Stimulated activated naive CD8-positive, alpha-beta T cell treated with anti-CD3 and anti-CD28 coated beads, Interleukin-15, amount 100 ng/mL, for 72 hours (primary cell): ENCODE measurements at regions not wholly inside any gene's neighbourhood (a gene's known extent, or its start where the extent isn't known, plus 50 kb on each side); places are given as distances from the start of the nearest gene placed in this dataset.
"Not testable (repeated sequence)": the region's sequence is repeated elsewhere in the genome, so short reads cannot be mapped to it uniquely, and the experiment has no call there.

ENCODE experiments used
- ATAC-seq: fragments of 150-1000 bp; cut with Tn5 transposase; 2 replicates; pipeline ENCODE4 v1.10.0; 2021; ENCODE audit warnings: mild to moderate bottlenecking, moderate library complexity
- DNase-seq, 2 donors: peaks; one replicate each; pipeline ENCODE4 v3.0.0; 2021 to 2022
- H3K27ac Mint-ChIP-seq, 2 donors: one replicate each; pipeline ENCODE4 v1.8.0; 2022; ENCODE audit warnings: mild to moderate bottlenecking in 2 of 2, mixed read lengths in 2 of 2, moderate library complexity in 2 of 2
- H3K27me3 Mint-ChIP-seq: one replicate; pipeline ENCODE4 v1.8.0; 2022; ENCODE audit warnings: mixed read lengths
- H3K4me1 Mint-ChIP-seq: one replicate; pipeline ENCODE4 v1.8.0; 2022; ENCODE audit warnings: mild to moderate bottlenecking, mixed read lengths
- H3K4me3 Mint-ChIP-seq, 2 donors: one replicate each; pipeline ENCODE4 v1.8.0; 2022; ENCODE audit warnings: mild to moderate bottlenecking in 2 of 2, mixed read lengths in 2 of 2, moderate library complexity in 1 of 2
- H3K9me3 Mint-ChIP-seq, 2 donors: one replicate each; pipeline ENCODE4 v1.8.0; 2022; ENCODE audit warnings: mixed read lengths in 2 of 2

DNA sequence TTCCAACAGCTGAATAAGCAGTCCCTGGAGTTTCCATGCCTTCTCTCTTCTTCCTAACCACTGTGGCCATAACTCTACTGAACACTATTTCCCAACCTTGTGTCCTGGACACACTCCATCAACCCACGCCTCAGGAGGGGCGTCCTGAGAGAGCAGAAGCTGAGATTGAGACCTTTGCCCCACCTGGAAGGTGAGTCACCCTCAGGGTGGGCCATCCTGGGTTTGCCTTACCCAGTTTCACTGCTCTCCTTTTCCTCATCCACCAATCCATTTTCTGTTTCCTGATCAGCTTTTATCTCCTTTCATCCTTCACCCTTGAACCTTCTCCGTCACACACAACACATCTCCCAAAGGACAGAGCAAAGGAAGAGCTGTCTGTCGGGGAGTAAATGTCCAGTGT is 91.4 kb downstream of the TMEM130 start:
- H3K4me3 Mint-ChIP-seq = no peak overlapping the region
- H3K27me3 Mint-ChIP-seq = no peaks in the 10 kb centered on the region
- no peaks in the 10 kb centered on the region for H3K4me1 Mint-ChIP-seq
- peak overlapping the region in 1 of 2 donors; percentile 81 for H3K27ac Mint-ChIP-seq
- H3K9me3 Mint-ChIP-seq = no peaks in the 10 kb centered on the region
- no peak for ATAC-seq
- no peak for DNase-seq

DNA sequence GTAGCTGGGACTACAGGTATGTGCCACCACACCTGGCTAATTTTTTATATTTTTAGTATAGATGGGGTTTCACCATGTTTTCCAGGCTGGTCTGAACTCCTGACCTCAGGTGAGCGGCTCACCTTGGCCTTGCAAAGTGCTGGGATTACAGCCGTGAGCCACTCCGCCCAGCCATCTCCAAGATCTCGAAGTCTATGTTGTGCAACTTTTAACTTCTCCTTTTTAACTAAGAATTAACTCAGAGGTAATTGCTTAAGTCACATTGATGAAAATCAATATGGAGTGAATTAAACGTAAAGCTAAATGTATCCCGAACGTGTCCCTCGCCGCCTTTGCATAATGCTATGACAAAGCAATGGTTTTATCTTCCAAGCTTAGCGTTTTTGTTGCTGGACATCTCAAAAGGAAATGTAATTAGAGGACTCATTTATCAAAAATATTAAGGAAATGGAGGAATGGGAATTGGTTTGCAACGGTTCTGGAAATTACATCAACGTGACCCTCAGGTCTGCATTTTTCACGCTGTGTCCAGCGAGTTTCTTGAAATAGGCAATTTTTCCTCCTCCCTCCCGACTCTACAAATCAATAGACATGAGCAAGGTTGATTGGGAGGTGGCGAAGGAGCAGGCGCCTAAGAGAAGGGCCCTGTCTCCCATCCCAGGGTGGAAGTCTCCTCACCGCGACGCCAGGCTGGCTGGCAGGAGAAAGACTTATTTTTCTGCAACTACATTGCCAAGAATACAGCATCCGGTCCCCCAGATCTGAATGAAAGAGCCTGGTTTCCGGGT is 89.8 kb downstream of the TMEM130 start:
- no peak for DNase-seq
- no peaks in the 10 kb centered on the region for H3K4me1 Mint-ChIP-seq
- ATAC-seq = no peak
- H3K27me3 Mint-ChIP-seq = peaks cover 7% of the 10 kb centered on the region
- H3K4me3 Mint-ChIP-seq = no peak overlapping the region
- no peaks in the 10 kb centered on the region for H3K9me3 Mint-ChIP-seq
- H3K27ac Mint-ChIP-seq = no peak overlapping the region

DNA sequence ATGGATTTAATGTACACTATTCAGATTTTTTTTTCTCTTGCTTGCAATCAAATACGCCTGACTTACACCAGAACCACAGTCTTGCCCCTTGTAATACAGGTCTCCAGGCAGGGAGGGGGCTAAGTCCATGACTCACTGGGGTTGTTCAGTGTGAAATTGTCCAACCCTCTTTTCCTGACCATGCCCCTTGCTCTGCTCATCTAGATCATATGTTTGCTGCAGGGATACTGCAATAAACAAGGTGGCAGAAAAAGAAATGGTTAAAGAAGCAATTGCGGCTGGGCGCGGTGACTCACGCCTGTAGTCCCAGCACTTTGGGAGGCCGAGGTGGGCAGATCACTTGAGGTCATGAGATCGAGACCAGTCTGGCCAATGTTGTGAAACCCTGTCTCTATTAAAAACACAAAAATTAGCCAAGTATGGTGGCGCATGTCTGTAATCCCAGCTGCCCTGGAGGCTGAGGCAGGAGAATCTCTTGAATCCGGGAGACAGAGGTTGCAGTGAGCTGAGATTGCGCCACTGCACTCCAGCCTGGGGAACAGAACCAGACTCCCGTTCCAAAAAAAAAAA is 85.5 kb downstream of the TMEM130 start:
- ATAC-seq = no peak
- DNase-seq = no peak
- Mint-ChIP-seq H3K27me3 (peaks cover 8% of the 10 kb centered on the region), H3K4me3 (no peak overlapping the region), H3K4me1 (no peaks in the 10 kb centered on the region), H3K27ac (no peak overlapping the region), H3K9me3 (no peaks in the 10 kb centered on the region)

DNA sequence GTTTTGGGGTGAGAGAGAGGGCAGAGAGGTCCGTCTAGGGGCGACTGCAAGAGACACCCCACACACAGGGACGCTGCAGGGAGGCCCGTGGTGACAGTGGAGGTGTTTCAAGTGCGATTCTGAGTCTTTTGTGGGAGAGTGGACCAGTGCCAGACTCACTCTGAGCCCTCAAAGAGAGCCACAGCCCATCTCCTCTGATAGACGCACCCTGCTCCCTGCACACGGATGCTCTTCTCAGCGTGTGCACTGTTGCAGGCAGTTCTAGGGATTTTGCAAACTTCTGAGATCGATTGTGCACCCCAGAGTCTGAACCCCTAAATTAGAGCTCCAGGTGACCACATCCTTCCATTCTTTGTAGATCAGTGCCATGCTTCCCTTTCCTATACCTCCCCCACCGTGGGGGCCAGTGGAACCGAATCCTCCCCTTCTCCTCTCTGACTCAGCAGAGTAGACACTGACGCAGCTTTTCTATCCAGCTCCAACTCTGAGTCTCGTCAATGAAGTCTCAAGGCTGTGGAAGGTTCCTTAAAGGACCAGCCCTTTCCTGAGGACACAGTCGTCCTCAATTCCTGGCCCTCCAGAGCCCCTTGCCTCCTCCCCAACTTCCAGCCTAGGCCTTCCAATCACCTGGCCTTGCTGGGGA is 83.8 kb downstream of the TMEM130 start:
- Mint-ChIP-seq H3K4me3 (no peak overlapping the region), H3K4me1 (no peaks in the 10 kb centered on the region), H3K9me3 (no peaks in the 10 kb centered on the region), H3K27ac (no peak overlapping the region), H3K27me3 (peaks cover 8% of the 10 kb centered on the region)
- DNase-seq (no peak), ATAC-seq (no peak)

DNA sequence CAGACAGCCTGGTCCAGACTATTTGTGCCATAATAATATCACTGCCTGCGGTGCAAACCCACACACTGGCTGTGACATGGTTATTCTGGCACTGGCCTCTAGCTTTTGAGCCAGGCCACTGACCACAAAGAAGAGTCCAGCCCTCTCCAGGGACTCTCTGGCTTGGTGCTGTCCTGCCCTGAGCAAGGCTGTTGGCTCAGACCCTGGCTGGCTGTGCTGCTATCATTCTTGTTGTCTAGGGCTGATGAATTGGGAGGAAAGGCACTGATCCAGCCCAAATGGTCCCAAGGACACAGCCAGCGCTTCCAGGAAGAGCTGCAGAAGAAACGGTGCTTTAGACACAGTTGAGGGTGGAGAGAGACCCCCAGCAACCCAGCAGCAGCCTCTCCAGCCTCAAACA is 80.8 kb downstream of the TMEM130 start:
- H3K4me1 Mint-ChIP-seq = no peaks in the 10 kb centered on the region
- ATAC-seq = no peak
- peaks cover 8% of the 10 kb centered on the region for H3K27me3 Mint-ChIP-seq

DNA sequence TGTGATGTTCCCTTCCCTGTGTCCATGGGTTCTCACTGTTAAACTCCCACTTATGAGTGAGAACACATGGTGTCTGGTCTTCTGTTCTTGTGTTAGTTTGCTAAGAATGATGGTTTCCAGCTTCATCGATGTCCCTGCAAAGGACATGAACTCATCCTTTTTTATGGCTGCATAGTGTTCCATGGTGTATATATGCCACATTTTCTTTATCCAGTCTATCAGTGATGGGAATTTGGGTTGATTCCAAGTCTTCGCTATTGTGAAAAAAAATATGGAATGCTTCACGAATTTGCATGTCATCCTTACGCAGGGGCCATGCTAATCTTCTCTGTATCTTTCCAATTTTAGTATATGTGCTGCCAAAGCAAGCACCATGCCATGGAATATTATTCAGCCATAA is 75.4 kb downstream of the TMEM130 start:
- H3K27me3 Mint-ChIP-seq, H3K27ac Mint-ChIP-seq, H3K9me3 Mint-ChIP-seq, H3K4me3 Mint-ChIP-seq, H3K4me1 Mint-ChIP-seq, ATAC-seq, DNase-seq: not testable (repeated sequence)

More for the DNA sequence above, 80.8 kb downstream of the TMEM130 start:
- DNase-seq = no peak
- Mint-ChIP-seq H3K9me3 (no peaks in the 10 kb centered on the region), H3K4me3 (no peak overlapping the region), H3K27ac (no peak overlapping the region)

DNA sequence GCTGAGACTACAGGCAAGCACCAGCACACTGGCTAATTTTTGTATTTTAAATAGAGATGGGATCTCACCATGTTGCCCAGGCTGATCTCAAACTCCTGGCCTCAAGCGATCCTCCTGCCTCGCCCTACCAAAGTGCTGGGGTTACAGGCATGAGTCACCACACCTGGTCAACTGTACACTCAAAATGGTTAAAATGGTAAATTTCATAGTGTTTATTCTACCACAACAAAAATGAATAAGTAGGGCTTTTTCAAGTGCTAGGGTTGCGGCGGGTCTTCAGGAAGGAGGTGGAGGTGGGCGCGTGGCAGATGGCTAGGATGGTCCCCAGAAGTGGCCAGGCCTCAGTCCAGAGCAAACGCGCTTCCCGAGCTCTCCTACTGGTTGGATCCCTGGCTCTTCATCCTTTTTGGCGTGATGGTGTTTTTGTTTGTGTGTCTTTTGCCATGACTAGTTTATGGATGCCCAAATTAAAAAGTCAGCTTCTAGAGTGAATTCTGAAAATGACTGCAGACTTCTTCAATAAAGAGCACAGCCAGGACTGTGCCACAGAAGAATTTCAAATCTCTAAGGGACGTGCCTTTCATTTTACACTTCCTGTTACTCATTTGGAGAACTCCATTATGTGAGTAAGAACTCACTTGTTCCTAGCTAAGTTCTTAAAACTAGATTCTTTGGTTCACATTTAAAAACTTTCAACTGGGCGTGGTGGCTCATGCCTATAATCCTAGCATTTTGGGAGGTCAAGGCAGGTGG is 73.9 kb downstream of the TMEM130 start:
- no peaks in the 10 kb centered on the region for H3K27me3 Mint-ChIP-seq
- DNase-seq (no peak), ATAC-seq (no peak)
- no peaks in the 10 kb centered on the region for H3K4me1 Mint-ChIP-seq
- H3K9me3 Mint-ChIP-seq = peaks cover 14 to 18% of the 10 kb centered on the region in 2 donors
- no peak overlapping the region for H3K4me3 Mint-ChIP-seq
- no peak overlapping the region for H3K27ac Mint-ChIP-seq
